ENCODE measurements at regions not wholly inside any gene's neighbourhood (a gene's known extent, or its start where the extent isn't known, plus 50 kb on each side); places are given as distances from the start of the nearest gene placed in this dataset.

GRCh38 chr22:48979482-48979881 lies 848.2 kb downstream of the BRD1 start:
- peak in 1 of 2 experiments; percentile 6 for DNase-seq

- DNase-seq, result no peak
Measured at GRCh38 chr22:48976556-48977535, 850.8 kb downstream of the BRD1 start.

GRCh38 chr22:48975886-48976285 lies 851.8 kb downstream of the BRD1 start:
- no peak for DNase-seq

- DNase-seq, result no peak
Measured at GRCh38 chr22:48975316-48975741, 852.3 kb downstream of the BRD1 start.

- DNase-seq, result no peak
Measured at GRCh38 chr22:48974443-48975315, 853.0 kb downstream of the BRD1 start.

- DNase-seq, result no peak
Measured at GRCh38 chr22:48973694-48974041, 854.0 kb downstream of the BRD1 start.

- no peak for DNase-seq
Measured at GRCh38 chr22:48972979-48973693, 854.5 kb downstream of the BRD1 start.

GRCh38 chr22:48968201-48968959 lies 859.3 kb downstream of the BRD1 start:
- no peak for DNase-seq

- no peak for DNase-seq
Measured at GRCh38 chr22:48963405-48963804, 864.3 kb downstream of the BRD1 start.

GRCh38 chr22:48961705-48962104 lies 866.0 kb downstream of the BRD1 start:
- DNase-seq, result no peak

- no peak for DNase-seq
Measured at GRCh38 chr22:48960980-48961660, 866.6 kb downstream of the BRD1 start.

GRCh38 chr22:48960576-48960975 lies 867.1 kb downstream of the BRD1 start:
- DNase-seq, result no peak

GRCh38 chr22:48959496-48959895 lies 868.2 kb downstream of the BRD1 start:
- no peak for DNase-seq

- no peak for DNase-seq
Measured at GRCh38 chr22:48957987-48958321, 869.7 kb downstream of the BRD1 start.

- no peak for DNase-seq
Measured at GRCh38 chr22:48957311-48957986, 870.2 kb downstream of the BRD1 start.

- DNase-seq, result no peak
Measured at GRCh38 chr22:48955351-48956311, 872.0 kb downstream of the BRD1 start.

- no peak for DNase-seq
Measured at GRCh38 chr22:48954781-48955311, 872.8 kb downstream of the BRD1 start.

- DNase-seq, result no peak
Measured at GRCh38 chr22:48953830-48954229, 873.8 kb downstream of the BRD1 start.

- no peak for DNase-seq
Measured at GRCh38 chr22:48953103-48953720, 874.5 kb downstream of the BRD1 start.

All from SW 1271 (cell line).